8988T (cell line): ENCODE measurements at regions not wholly inside any gene's neighbourhood (a gene's known extent, or its start where the extent isn't known, plus 50 kb on each side); places are given as distances from the start of the nearest gene placed in this dataset.
"Not testable (repeated sequence)": the region's sequence is repeated elsewhere in the genome, so short reads cannot be mapped to it uniquely, and the experiment has no call there.

Experiments used
- DNase-seq: peaks from one replicate; pipeline ENCODE4 v3.0.0; 2011

- no peak for DNase-seq
Observed at GRCh38 chr6:140785926-140786325, 1346.8 kb upstream of the GJE1 start.

GRCh38 chr6:140784573-140784972 is 1348.2 kb upstream of the GJE1 start:
- DNase-seq: no peak

- not testable (repeated sequence) for DNase-seq
Observed at GRCh38 chr6:140783504-140783903, 1349.2 kb upstream of the GJE1 start.

GRCh38 chr6:140782941-140783340 is 1349.8 kb upstream of the GJE1 start:
- no peak for DNase-seq

- no peak for DNase-seq
Observed at GRCh38 chr6:140779991-140780596, 1352.6 kb upstream of the GJE1 start.

GRCh38 chr6:140779341-140779740 is 1353.4 kb upstream of the GJE1 start:
- no peak for DNase-seq

GRCh38 chr6:140777780-140778179 is 1354.9 kb upstream of the GJE1 start:
- no peak for DNase-seq

- DNase-seq: no peak
Observed at GRCh38 chr6:140775061-140775460, 1357.7 kb upstream of the GJE1 start.

- no peak for DNase-seq
Observed at GRCh38 chr6:140774080-140774505, 1358.6 kb upstream of the GJE1 start.

GRCh38 chr6:140773276-140773675 is 1359.4 kb upstream of the GJE1 start:
- DNase-seq: no peak

- no peak for DNase-seq
Observed at GRCh38 chr6:140772576-140772975, 1360.1 kb upstream of the GJE1 start.

- no peak for DNase-seq
Observed at GRCh38 chr6:140768133-140768532, 1364.6 kb upstream of the GJE1 start.

GRCh38 chr6:140766999-140767398 is 1365.7 kb upstream of the GJE1 start:
- DNase-seq: no peak

GRCh38 chr6:140758169-140758877 is 1374.4 kb upstream of the GJE1 start:
- DNase-seq: no peak

GRCh38 chr6:140752234-140752633 is 1377.8 kb upstream of the CITED2 start:
- no peak for DNase-seq

- DNase-seq: no peak
Observed at GRCh38 chr6:140747114-140747513, 1372.7 kb upstream of the CITED2 start.

GRCh38 chr6:140744659-140745320 is 1370.3 kb upstream of the CITED2 start:
- no peak for DNase-seq

GRCh38 chr6:140736231-140736630 is 1361.8 kb upstream of the CITED2 start:
- DNase-seq: no peak

- DNase-seq: no peak
Observed at GRCh38 chr6:140732991-140733390, 1358.5 kb upstream of the CITED2 start.

GRCh38 chr6:140732155-140732554 is 1357.7 kb upstream of the CITED2 start:
- no peak for DNase-seq

- DNase-seq: no peak
Observed at GRCh38 chr6:140731741-140732140, 1357.3 kb upstream of the CITED2 start.

GRCh38 chr6:140729521-140729920 is 1355.1 kb upstream of the CITED2 start:
- no peak for DNase-seq

- DNase-seq: no peak
Observed at GRCh38 chr6:140718021-140718420, 1343.6 kb upstream of the CITED2 start.

- no peak for DNase-seq
Observed at GRCh38 chr6:140713495-140713894, 1339.0 kb upstream of the CITED2 start.
